ENCODE measurements at regions not wholly inside any gene's neighbourhood (a gene's known extent, or its start where the extent isn't known, plus 50 kb on each side); places are given as distances from the start of the nearest gene placed in this dataset.

GRCh38 chr12:123064885-123065619 is 84.6 kb downstream of the ARL6IP4 start:
- TF ChIP-seq CTCF (IDR thresholded peaks at IDR 0.05; ENCODE audit: low read depth, low read length) (no peak), EZH2phosphoT487 (IDR thresholded peaks at IDR 0.05; ENCODE audit: low read depth) (no peak)

Measured in OCI-LY3 (cell line).